ENCODE measurements at regions not wholly inside any gene's neighbourhood (a gene's known extent, or its start where the extent isn't known, plus 50 kb on each side); places are given as distances from the start of the nearest gene placed in this dataset.
"Not testable (repeated sequence)": the region's sequence is repeated elsewhere in the genome, so short reads cannot be mapped to it uniquely, and the experiment has no call there.

DNA sequence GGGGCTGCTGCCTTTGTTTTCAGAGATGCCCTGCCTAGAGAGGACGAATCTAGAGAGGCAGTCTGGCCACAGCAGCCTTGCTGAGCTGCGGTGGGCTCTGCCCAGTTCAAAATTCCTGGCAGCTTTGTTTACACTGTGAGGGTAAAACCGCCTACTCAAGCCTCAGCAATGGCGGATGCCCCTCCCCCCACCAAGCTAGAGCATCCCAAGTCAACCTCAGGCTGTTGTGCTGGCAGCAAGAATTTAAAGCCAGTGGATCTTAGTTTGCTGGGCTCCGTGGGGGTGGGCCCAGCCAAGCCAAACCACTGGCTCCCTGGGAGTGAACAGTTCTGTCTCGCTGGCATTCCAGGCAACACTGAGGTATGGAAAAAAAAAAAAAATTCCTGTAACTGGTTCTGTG lies 970.9 kb downstream of the TBC1D32 start:
- Histone ChIP-seq H3K27ac (ENCODE audit: low read depth) (no peak overlapping the region), H3K4me1 (ENCODE audit: insufficient read depth) (peaks cover 8% of the 10 kb centered on the region), H3K79me2 (replicated peaks; ENCODE audit: insufficient read depth) (no peaks in the 10 kb centered on the region), H4K20me1 (replicated peaks; ENCODE audit: insufficient read depth) (no peaks in the 10 kb centered on the region), H3K27me3 (ENCODE audit: insufficient read depth) (no peaks in the 10 kb centered on the region), H3K4me3 (no peak overlapping the region), H3F3A (replicated peaks; ENCODE audit: low read depth) (no peaks in the 10 kb centered on the region), H3K36me3 (ENCODE audit: insufficient read depth) (no peaks in the 10 kb centered on the region), H2AFZ (peak overlapping the region; percentile 95), H3K9me2 (ENCODE audit: insufficient read depth) (peaks cover 5% of the 10 kb centered on the region), H3K4me2 (0 out of 2 replicates have a peak overlapping the region, but pooled peaks have one; percentile 43)
- no peak for TF ChIP-seq JUNB (IDR thresholded peaks at IDR 0.05; ENCODE audit: unreplicated experiment)
- TF ChIP-seq, protein P1, sequence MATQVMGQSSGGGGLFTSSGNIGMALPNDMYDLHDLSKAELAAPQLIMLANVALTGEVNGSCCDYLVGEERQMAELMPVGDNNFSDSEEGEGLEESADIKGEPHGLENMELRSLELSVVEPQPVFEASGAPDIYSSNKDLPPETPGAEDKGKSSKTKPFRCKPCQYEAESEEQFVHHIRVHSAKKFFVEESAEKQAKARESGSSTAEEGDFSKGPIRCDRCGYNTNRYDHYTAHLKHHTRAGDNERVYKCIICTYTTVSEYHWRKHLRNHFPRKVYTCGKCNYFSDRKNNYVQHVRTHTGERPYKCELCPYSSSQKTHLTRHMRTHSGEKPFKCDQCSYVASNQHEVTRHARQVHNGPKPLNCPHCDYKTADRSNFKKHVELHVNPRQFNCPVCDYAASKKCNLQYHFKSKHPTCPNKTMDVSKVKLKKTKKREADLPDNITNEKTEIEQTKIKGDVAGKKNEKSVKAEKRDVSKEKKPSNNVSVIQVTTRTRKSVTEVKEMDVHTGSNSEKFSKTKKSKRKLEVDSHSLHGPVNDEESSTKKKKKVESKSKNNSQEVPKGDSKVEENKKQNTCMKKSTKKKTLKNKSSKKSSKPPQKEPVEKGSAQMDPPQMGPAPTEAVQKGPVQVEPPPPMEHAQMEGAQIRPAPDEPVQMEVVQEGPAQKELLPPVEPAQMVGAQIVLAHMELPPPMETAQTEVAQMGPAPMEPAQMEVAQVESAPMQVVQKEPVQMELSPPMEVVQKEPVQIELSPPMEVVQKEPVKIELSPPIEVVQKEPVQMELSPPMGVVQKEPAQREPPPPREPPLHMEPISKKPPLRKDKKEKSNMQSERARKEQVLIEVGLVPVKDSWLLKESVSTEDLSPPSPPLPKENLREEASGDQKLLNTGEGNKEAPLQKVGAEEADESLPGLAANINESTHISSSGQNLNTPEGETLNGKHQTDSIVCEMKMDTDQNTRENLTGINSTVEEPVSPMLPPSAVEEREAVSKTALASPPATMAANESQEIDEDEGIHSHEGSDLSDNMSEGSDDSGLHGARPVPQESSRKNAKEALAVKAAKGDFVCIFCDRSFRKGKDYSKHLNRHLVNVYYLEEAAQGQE (IDR thresholded peaks at IDR 0.05; ENCODE audit: unreplicated experiment): no peak
- TF ChIP-seq, protein P2, sequence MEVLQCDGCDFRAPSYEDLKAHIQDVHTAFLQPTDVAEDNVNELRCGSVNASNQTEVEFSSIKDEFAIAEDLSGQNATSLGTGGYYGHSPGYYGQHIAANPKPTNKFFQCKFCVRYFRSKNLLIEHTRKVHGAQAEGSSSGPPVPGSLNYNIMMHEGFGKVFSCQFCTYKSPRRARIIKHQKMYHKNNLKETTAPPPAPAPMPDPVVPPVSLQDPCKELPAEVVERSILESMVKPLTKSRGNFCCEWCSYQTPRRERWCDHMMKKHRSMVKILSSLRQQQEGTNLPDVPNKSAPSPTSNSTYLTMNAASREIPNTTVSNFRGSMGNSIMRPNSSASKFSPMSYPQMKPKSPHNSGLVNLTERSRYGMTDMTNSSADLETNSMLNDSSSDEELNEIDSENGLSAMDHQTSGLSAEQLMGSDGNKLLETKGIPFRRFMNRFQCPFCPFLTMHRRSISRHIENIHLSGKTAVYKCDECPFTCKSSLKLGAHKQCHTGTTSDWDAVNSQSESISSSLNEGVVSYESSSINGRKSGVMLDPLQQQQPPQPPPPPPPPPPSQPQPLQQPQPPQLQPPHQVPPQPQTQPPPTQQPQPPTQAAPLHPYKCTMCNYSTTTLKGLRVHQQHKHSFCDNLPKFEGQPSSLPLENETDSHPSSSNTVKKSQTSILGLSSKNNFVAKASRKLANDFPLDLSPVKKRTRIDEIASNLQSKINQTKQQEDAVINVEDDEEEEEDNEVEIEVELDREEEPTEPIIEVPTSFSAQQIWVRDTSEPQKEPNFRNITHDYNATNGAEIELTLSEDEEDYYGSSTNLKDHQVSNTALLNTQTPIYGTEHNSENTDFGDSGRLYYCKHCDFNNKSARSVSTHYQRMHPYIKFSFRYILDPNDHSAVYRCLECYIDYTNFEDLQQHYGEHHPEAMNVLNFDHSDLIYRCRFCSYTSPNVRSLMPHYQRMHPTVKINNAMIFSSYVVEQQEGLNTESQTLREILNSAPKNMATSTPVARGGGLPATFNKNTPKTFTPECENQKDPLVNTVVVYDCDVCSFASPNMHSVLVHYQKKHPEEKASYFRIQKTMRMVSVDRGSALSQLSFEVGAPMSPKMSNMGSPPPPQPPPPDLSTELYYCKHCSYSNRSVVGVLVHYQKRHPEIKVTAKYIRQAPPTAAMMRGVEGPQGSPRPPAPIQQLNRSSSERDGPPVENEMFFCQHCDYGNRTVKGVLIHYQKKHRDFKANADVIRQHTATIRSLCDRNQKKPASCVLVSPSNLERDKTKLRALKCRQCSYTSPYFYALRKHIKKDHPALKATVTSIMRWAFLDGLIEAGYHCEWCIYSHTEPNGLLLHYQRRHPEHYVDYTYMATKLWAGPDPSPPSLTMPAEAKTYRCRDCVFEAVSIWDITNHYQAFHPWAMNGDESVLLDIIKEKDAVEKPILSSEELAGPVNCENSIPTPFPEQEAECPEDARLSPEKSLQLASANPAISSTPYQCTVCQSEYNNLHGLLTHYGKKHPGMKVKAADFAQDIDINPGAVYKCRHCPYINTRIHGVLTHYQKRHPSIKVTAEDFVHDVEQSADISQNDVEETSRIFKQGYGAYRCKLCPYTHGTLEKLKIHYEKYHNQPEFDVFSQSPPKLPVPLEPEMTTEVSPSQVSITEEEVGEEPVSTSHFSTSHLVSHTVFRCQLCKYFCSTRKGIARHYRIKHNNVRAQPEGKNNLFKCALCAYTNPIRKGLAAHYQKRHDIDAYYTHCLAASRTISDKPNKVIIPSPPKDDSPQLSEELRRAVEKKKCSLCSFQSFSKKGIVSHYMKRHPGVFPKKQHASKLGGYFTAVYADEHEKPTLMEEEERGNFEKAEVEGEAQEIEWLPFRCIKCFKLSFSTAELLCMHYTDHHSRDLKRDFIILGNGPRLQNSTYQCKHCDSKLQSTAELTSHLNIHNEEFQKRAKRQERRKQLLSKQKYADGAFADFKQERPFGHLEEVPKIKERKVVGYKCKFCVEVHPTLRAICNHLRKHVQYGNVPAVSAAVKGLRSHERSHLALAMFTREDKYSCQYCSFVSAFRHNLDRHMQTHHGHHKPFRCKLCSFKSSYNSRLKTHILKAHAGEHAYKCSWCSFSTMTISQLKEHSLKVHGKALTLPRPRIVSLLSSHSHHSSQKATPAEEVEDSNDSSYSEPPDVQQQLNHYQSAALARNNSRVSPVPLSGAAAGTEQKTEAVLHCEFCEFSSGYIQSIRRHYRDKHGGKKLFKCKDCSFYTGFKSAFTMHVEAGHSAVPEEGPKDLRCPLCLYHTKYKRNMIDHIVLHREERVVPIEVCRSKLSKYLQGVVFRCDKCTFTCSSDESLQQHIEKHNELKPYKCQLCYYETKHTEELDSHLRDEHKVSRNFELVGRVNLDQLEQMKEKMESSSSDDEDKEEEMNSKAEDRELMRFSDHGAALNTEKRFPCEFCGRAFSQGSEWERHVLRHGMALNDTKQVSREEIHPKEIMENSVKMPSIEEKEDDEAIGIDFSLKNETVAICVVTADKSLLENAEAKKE (CRISPR knock-in tag; IDR thresholded peaks at IDR 0.05): no peak
- no peak for TF ChIP-seq EZH2 (IDR thresholded peaks at IDR 0.05; ENCODE audit: low read depth, unreplicated experiment)
- TF ChIP-seq POLR2AphosphoS5 (IDR thresholded peaks at IDR 0.05; ENCODE audit: low read depth): no peak
- TF ChIP-seq EZH2phosphoT487 (IDR thresholded peaks at IDR 0.05; ENCODE audit: unreplicated experiment): no peak
- no peak overlapping the region for H3K27ac Mint-ChIP-seq
- H3K36me3 Mint-ChIP-seq (ENCODE audit: low read depth): peaks cover 31% of the 10 kb centered on the region
- H3K4me3 Mint-ChIP-seq: no peak overlapping the region
- ATAC-seq (peak; percentile 59), DNase-seq (ENCODE audit: low spot score) (peak; percentile 56)
- H3K4me1 Mint-ChIP-seq: peaks cover 3% of the 10 kb centered on the region; the same call in 1 of the 3 replicates
- peaks cover 3% of the 10 kb centered on the region for H3K27me3 Mint-ChIP-seq (ENCODE audit: insufficient read depth, low read depth, poor library complexity)
- H3K9me3 Mint-ChIP-seq: peaks cover 35% of the 10 kb centered on the region

DNA sequence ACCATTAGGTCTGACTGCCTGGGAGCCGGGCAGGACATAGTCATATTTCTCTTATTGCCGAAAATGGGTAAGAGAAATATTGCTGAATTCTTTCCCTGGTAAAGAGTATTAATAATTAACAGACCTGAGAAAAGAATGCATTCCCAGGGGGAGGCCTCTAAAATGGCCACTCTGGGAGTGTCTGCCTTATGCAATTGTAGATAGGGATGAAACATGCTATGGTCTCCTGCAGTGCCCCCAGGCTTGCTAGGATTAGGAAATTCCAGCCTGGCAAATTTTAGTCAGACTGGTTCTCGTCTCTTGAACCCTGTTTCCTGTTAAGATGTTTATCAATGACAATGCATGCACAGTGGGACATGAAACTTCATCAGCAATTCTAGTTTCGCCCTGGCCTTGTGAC lies 975.7 kb downstream of the TBC1D32 start:
- peaks cover 11% of the 10 kb centered on the region for H3K9me2 ChIP-seq (ENCODE audit: insufficient read depth)
- peaks cover 47% of the 10 kb centered on the region for H3K9me3 Mint-ChIP-seq
- not testable (repeated sequence) for H3K4me2 ChIP-seq; H3K27ac Mint-ChIP-seq; H3F3A ChIP-seq (replicated peaks; ENCODE audit: low read depth); ATAC-seq; H3K4me1 ChIP-seq (ENCODE audit: insufficient read depth); H4K20me1 ChIP-seq (replicated peaks; ENCODE audit: insufficient read depth); H2AFZ ChIP-seq; H3K36me3 ChIP-seq (ENCODE audit: insufficient read depth); H3K79me2 ChIP-seq (replicated peaks; ENCODE audit: insufficient read depth); H3K4me3 ChIP-seq; H3K4me3 Mint-ChIP-seq; H3K27me3 Mint-ChIP-seq (ENCODE audit: insufficient read depth, low read depth, poor library complexity); H3K27ac ChIP-seq (ENCODE audit: low read depth); H3K27me3 ChIP-seq (ENCODE audit: insufficient read depth); H3K4me1 Mint-ChIP-seq
- peak; percentile 20 for DNase-seq (ENCODE audit: low spot score)
- H3K36me3 Mint-ChIP-seq (ENCODE audit: low read depth): peaks cover 50% of the 10 kb centered on the region
